ENCODE measurements at regions not wholly inside any gene's neighbourhood (a gene's known extent, or its start where the extent isn't known, plus 50 kb on each side); places are given as distances from the start of the nearest gene placed in this dataset.
"Not testable (repeated sequence)": the region's sequence is repeated elsewhere in the genome, so short reads cannot be mapped to it uniquely, and the experiment has no call there.

GRCh38 chr6:79404677-79405076, 132.6 kb downstream of the LCA5 start:
- Mint-ChIP-seq H3K4me1 (ENCODE audit: low read depth) (no peaks in the 10 kb centered on the region), H3K27me3 (no peaks in the 10 kb centered on the region), H3K9me3 (no peaks in the 10 kb centered on the region), H3K4me3 (no peak overlapping the region), H3K27ac (no peak overlapping the region), H3K36me3 (ENCODE audit: low read depth) (no peaks in the 10 kb centered on the region)

GRCh38 chr6:79404261-79404660, 133.0 kb downstream of the LCA5 start:
- Mint-ChIP-seq H3K36me3 (ENCODE audit: low read depth) (no peaks in the 10 kb centered on the region), H3K27ac (no peak overlapping the region), H3K4me1 (ENCODE audit: low read depth) (no peaks in the 10 kb centered on the region), H3K4me3 (no peak overlapping the region), H3K27me3 (no peaks in the 10 kb centered on the region), H3K9me3 (no peaks in the 10 kb centered on the region)

- Mint-ChIP-seq H3K27ac (no peak overlapping the region), H3K27me3 (no peaks in the 10 kb centered on the region), H3K9me3 (peaks cover under 1% of the 10 kb centered on the region), H3K36me3 (ENCODE audit: low read depth) (no peaks in the 10 kb centered on the region), H3K4me1 (ENCODE audit: low read depth) (no peaks in the 10 kb centered on the region), H3K4me3 (no peak overlapping the region)
Measured at GRCh38 chr6:79403563-79403962, 133.7 kb downstream of the LCA5 start.

- no peaks in the 10 kb centered on the region for H3K36me3 Mint-ChIP-seq (ENCODE audit: low read depth)
- H3K9me3 Mint-ChIP-seq: peaks cover 5% of the 10 kb centered on the region
- H3K4me1 Mint-ChIP-seq (ENCODE audit: low read depth): no peaks in the 10 kb centered on the region
- no peak overlapping the region for H3K27ac Mint-ChIP-seq
- H3K27me3 Mint-ChIP-seq: peaks cover 4% of the 10 kb centered on the region
- no peak overlapping the region for H3K4me3 Mint-ChIP-seq
Measured at GRCh38 chr6:79403086-79403485, 134.1 kb downstream of the LCA5 start.

GRCh38 chr6:79399499-79399898, 137.7 kb downstream of the LCA5 start:
- Mint-ChIP-seq H3K9me3 (peaks cover 5% of the 10 kb centered on the region), H3K27ac (no peak overlapping the region), H3K4me1 (ENCODE audit: low read depth) (no peaks in the 10 kb centered on the region), H3K36me3 (ENCODE audit: low read depth) (no peaks in the 10 kb centered on the region), H3K4me3 (no peak overlapping the region), H3K27me3 (peaks cover 12% of the 10 kb centered on the region)

- H3K27ac Mint-ChIP-seq; H3K9me3 Mint-ChIP-seq; H3K4me1 Mint-ChIP-seq (ENCODE audit: low read depth); H3K36me3 Mint-ChIP-seq (ENCODE audit: low read depth); H3K4me3 Mint-ChIP-seq: not testable (repeated sequence)
- peaks cover 12% of the 10 kb centered on the region for H3K27me3 Mint-ChIP-seq
Measured at GRCh38 chr6:79398617-79399016, 138.6 kb downstream of the LCA5 start.

GRCh38 chr6:79396625-79397024, 140.6 kb downstream of the LCA5 start:
- H3K27ac Mint-ChIP-seq: no peak overlapping the region
- H3K36me3 Mint-ChIP-seq (ENCODE audit: low read depth): no peaks in the 10 kb centered on the region
- no peaks in the 10 kb centered on the region for H3K4me1 Mint-ChIP-seq (ENCODE audit: low read depth)
- H3K27me3 Mint-ChIP-seq: peaks cover 12% of the 10 kb centered on the region
- H3K9me3 Mint-ChIP-seq: peaks cover 9% of the 10 kb centered on the region
- no peak overlapping the region for H3K4me3 Mint-ChIP-seq

GRCh38 chr6:79394690-79395089, 142.5 kb downstream of the LCA5 start:
- peaks cover 12% of the 10 kb centered on the region for H3K27me3 Mint-ChIP-seq
- H3K36me3 Mint-ChIP-seq (ENCODE audit: low read depth): no peaks in the 10 kb centered on the region
- no peak overlapping the region for H3K27ac Mint-ChIP-seq
- H3K4me3 Mint-ChIP-seq: no peak overlapping the region
- H3K4me1 Mint-ChIP-seq (ENCODE audit: low read depth): no peaks in the 10 kb centered on the region
- H3K9me3 Mint-ChIP-seq: peaks cover 9% of the 10 kb centered on the region

- Mint-ChIP-seq H3K4me3 (no peak overlapping the region), H3K4me1 (ENCODE audit: low read depth) (no peaks in the 10 kb centered on the region), H3K9me3 (peaks cover 8% of the 10 kb centered on the region), H3K36me3 (ENCODE audit: low read depth) (no peaks in the 10 kb centered on the region), H3K27me3 (peaks cover 5% of the 10 kb centered on the region), H3K27ac (no peak overlapping the region)
Measured at GRCh38 chr6:79392094-79392493, 145.1 kb downstream of the LCA5 start.

- H3K4me3 Mint-ChIP-seq: no peak overlapping the region
- H3K9me3 Mint-ChIP-seq: peaks cover 8% of the 10 kb centered on the region
- no peaks in the 10 kb centered on the region for H3K36me3 Mint-ChIP-seq (ENCODE audit: low read depth)
- no peaks in the 10 kb centered on the region for H3K4me1 Mint-ChIP-seq (ENCODE audit: low read depth)
- no peak overlapping the region for H3K27ac Mint-ChIP-seq
- H3K27me3 Mint-ChIP-seq: no peaks in the 10 kb centered on the region
Measured at GRCh38 chr6:79391480-79391879, 145.8 kb downstream of the LCA5 start.

GRCh38 chr6:79385893-79386292, 151.3 kb downstream of the LCA5 start:
- Mint-ChIP-seq H3K27me3 (no peaks in the 10 kb centered on the region), H3K9me3 (peaks cover 4% of the 10 kb centered on the region)

GRCh38 chr6:79385333-79385732, 150.9 kb upstream of the HMGN3 start:
- H3K4me1 Mint-ChIP-seq (ENCODE audit: low read depth): no peaks in the 10 kb centered on the region
- no peak overlapping the region for H3K4me3 Mint-ChIP-seq
- no peaks in the 10 kb centered on the region for H3K27me3 Mint-ChIP-seq
- H3K9me3 Mint-ChIP-seq: peaks cover 4% of the 10 kb centered on the region
- H3K27ac Mint-ChIP-seq: no peak overlapping the region
- no peaks in the 10 kb centered on the region for H3K36me3 Mint-ChIP-seq (ENCODE audit: low read depth)

More at GRCh38 chr6:79385893-79386292, 151.3 kb downstream of the LCA5 start:
- no peak overlapping the region for H3K27ac Mint-ChIP-seq
- no peaks in the 10 kb centered on the region for H3K4me1 Mint-ChIP-seq (ENCODE audit: low read depth)
- H3K4me3 Mint-ChIP-seq: no peak overlapping the region
- H3K36me3 Mint-ChIP-seq (ENCODE audit: low read depth): no peaks in the 10 kb centered on the region

- no peaks in the 10 kb centered on the region for H3K36me3 Mint-ChIP-seq (ENCODE audit: low read depth)
- H3K9me3 Mint-ChIP-seq: peaks cover 4% of the 10 kb centered on the region
- H3K4me1 Mint-ChIP-seq (ENCODE audit: low read depth): no peaks in the 10 kb centered on the region
- no peaks in the 10 kb centered on the region for H3K27me3 Mint-ChIP-seq
- no peak overlapping the region for H3K27ac Mint-ChIP-seq
- H3K4me3 Mint-ChIP-seq: no peak overlapping the region
Measured at GRCh38 chr6:79384845-79385244, 150.4 kb upstream of the HMGN3 start.

GRCh38 chr6:79378957-79379356, 144.5 kb upstream of the HMGN3 start:
- Mint-ChIP-seq H3K4me3 (no peak overlapping the region), H3K36me3 (ENCODE audit: low read depth) (no peaks in the 10 kb centered on the region), H3K27ac (no peak overlapping the region), H3K9me3 (no peaks in the 10 kb centered on the region), H3K4me1 (ENCODE audit: low read depth) (no peaks in the 10 kb centered on the region), H3K27me3 (no peaks in the 10 kb centered on the region)

GRCh38 chr6:79377888-79378348, 143.4 kb upstream of the HMGN3 start:
- H3K27ac Mint-ChIP-seq: no peak overlapping the region
- H3K9me3 Mint-ChIP-seq: no peaks in the 10 kb centered on the region
- H3K4me3 Mint-ChIP-seq: no peak overlapping the region
- H3K4me1 Mint-ChIP-seq (ENCODE audit: low read depth): no peaks in the 10 kb centered on the region
- no peaks in the 10 kb centered on the region for H3K27me3 Mint-ChIP-seq
- no peaks in the 10 kb centered on the region for H3K36me3 Mint-ChIP-seq (ENCODE audit: low read depth)

- H3K9me3 Mint-ChIP-seq: no peaks in the 10 kb centered on the region
- no peaks in the 10 kb centered on the region for H3K27me3 Mint-ChIP-seq
- H3K36me3 Mint-ChIP-seq (ENCODE audit: low read depth): no peaks in the 10 kb centered on the region
- H3K27ac Mint-ChIP-seq: no peak overlapping the region
- H3K4me1 Mint-ChIP-seq (ENCODE audit: low read depth): no peaks in the 10 kb centered on the region
- no peak overlapping the region for H3K4me3 Mint-ChIP-seq
Measured at GRCh38 chr6:79377047-79377446, 142.6 kb upstream of the HMGN3 start.
